Breast epithelium (tissue), 4 donors: ENCODE measurements at regions not wholly inside any gene's neighbourhood (a gene's known extent, or its start where the extent isn't known, plus 50 kb on each side); places are given as distances from the start of the nearest gene placed in this dataset.

Source experiments
- DNase-seq, 2 donors: peaks; one replicate each; pipeline ENCODE4 v3.0.0-alpha.2; 2019; ENCODE audit warnings: low spot score in 2 of 2
- H3K27ac ChIP-seq, 2 donors: fragments of 200-600 bp; sonication (generic) in 1 of 2; one replicate each; pipeline ENCODE4 v1.5.1; 2016 to 2019; ENCODE audit warnings: mild to moderate bottlenecking in 1 of 2
- H3K27me3 ChIP-seq, 2 donors: fragments of 200-600 bp; sonication (generic) in 1 of 2; one replicate each; pipeline versions ENCODE4 v1.5.1 to v1.6.0; 2017 to 2019; ENCODE audit warnings: control low read depth in 1 of 2, mild to moderate bottlenecking in 1 of 2
- H3K36me3 ChIP-seq: fragments of 200-600 bp; one replicate; pipeline ENCODE4 v1.5.1; 2019
- H3K4me1 ChIP-seq, 2 donors: fragments of 200-600 bp; sonication (generic); one replicate each; pipeline ENCODE4 v1.5.1; 2016 to 2019; ENCODE audit warnings: control low read depth in 1 of 2
- H3K4me3 ChIP-seq, 3 donors: fragments of 200-600 bp; sonication (generic); 1 replicate in 2 of 3; 2 replicates in 1 of 3; pipeline ENCODE4 v1.5.1; 2016 to 2019; ENCODE audit warnings: mild to moderate bottlenecking in 3 of 3, moderate library complexity in 2 of 3
- H3K9me3 ChIP-seq, 2 donors: fragments of 200-600 bp; sonication (generic) in 1 of 2; one replicate each; pipeline ENCODE4 v1.5.1; 2016 to 2019; ENCODE audit warnings: control low read depth in 1 of 2
- POLR2A ChIP-seq: fragments of 450-650 bp; IDR thresholded peaks from one replicate; pipeline ENCODE4 v1.6.1; 2016; ENCODE audit warnings: antibody characterized with exemption, mild to moderate bottlenecking, moderate library complexity
- POLR2AphosphoS5 ChIP-seq, 3 donors: sonication (generic); formaldehyde crosslinking; IDR thresholded peaks; one replicate each; pipeline ENCODE4 v1.6.1; 2017; ENCODE audit warnings: antibody characterized with exemption in 3 of 3
- intact Hi-C: fragments of 100-400 bp; cut with DNase I; formaldehyde crosslinking; loops from one replicate; pipeline ENCODE4 v1.15.1; 2023; ENCODE audit warnings: low total_unique reads
- TF ChIP-seq, protein P1 (sequence below), 3 donors: fragments of 450-650 bp; IDR thresholded peaks; one replicate each; pipeline ENCODE4 v1.5.1; 2016 to 2017; ENCODE audit warnings: antibody characterized with exemption in 3 of 3, mild to moderate bottlenecking in 3 of 3, moderate library complexity in 3 of 3

DNA sequence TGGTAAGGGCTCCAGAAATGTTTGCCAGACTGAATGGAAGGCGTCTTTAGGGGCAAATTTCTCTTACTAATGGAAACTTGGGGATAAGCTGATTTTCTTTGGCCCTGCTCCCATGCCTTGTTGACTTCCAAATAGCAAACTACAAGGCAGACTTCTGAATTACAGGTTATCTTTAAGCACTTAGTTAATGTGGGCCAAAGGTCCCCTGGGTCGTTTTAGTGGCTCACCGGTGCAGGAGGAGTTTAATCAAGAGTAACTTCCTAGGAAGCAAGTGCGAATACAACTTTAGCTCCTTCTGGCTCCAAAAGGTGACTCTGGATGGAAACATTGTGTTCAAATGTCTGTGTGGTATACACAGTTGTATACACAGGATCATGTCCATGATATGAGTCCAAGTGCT lies 323.6 kb downstream of the SLITRK2 start:
- DNase-seq, result no peak
- peaks cover 0 to 5% of the 10 kb centered on the region in 2 donors for H3K27me3 ChIP-seq
- H3K27ac ChIP-seq, result no peak overlapping the region
- no peaks in the 10 kb centered on the region for H3K36me3 ChIP-seq
- H3K4me1 ChIP-seq, result no peaks in the 10 kb centered on the region
- H3K4me3 ChIP-seq, result no peak overlapping the region
- TF ChIP-seq POLR2AphosphoS5 (IDR thresholded peaks at IDR 0.05), result no peak
- TF ChIP-seq POLR2A, result no peak
- TF ChIP-seq, protein P1, sequence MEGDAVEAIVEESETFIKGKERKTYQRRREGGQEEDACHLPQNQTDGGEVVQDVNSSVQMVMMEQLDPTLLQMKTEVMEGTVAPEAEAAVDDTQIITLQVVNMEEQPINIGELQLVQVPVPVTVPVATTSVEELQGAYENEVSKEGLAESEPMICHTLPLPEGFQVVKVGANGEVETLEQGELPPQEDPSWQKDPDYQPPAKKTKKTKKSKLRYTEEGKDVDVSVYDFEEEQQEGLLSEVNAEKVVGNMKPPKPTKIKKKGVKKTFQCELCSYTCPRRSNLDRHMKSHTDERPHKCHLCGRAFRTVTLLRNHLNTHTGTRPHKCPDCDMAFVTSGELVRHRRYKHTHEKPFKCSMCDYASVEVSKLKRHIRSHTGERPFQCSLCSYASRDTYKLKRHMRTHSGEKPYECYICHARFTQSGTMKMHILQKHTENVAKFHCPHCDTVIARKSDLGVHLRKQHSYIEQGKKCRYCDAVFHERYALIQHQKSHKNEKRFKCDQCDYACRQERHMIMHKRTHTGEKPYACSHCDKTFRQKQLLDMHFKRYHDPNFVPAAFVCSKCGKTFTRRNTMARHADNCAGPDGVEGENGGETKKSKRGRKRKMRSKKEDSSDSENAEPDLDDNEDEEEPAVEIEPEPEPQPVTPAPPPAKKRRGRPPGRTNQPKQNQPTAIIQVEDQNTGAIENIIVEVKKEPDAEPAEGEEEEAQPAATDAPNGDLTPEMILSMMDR (IDR thresholded peaks at IDR 0.05), result no peak
- intact Hi-C loops, result no loop called here
- H3K9me3 ChIP-seq, result no peaks in the 10 kb centered on the region

DNA sequence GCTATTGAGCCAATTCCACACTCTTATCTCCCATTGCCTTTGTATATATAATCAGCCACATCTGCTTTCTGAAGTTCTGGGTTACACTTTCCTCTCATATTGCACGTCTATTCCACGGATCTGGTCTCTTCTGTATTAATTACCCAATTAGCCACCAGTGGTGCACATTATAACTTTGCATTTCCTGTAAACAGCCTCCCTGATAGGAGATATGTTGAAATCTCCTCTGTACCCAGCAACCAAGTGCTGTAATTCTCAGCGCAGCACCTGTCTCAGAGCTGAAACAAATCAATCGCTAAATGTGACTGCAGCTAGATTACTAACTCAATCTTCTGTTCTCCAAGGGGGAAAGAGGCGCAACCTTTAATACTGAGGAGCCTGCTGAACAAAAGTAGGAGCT lies 326.4 kb downstream of the SLITRK2 start:
- H3K27ac ChIP-seq, result no peak overlapping the region
- intact Hi-C loops, result no loop called here
- no peak overlapping the region for H3K4me3 ChIP-seq
- peaks cover 0 to 5% of the 10 kb centered on the region in 2 donors for H3K27me3 ChIP-seq
- no peak for TF ChIP-seq POLR2A
- TF ChIP-seq POLR2AphosphoS5 (IDR thresholded peaks at IDR 0.05), result no peak
- TF ChIP-seq, protein P1 (IDR thresholded peaks at IDR 0.05), result no peak
- no peaks in the 10 kb centered on the region for H3K9me3 ChIP-seq
- no peaks in the 10 kb centered on the region for H3K4me1 ChIP-seq
- H3K36me3 ChIP-seq, result no peaks in the 10 kb centered on the region
- no peak for DNase-seq

DNA sequence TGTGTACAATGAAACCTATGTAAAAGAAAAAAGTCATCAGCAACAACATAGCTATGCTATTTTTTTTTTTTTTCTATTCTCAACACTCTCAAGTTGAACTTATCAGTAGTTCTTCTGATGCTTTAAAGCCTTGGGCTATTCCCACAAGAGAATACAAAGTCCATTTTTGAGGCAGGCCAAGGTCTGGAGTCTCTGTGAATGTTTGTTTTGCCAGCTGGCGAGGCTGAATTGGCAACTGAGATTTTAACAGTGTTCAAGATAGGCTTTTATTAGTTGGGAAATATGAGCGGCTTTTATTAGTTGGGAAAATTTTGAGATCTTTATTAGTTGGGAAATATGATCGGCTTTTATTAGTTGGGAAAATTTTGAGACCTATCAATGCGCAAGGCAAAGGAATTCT lies 336.6 kb downstream of the SLITRK2 start:
- H3K27ac ChIP-seq, result no peak overlapping the region
- no peak overlapping the region for H3K4me3 ChIP-seq
- no peaks in the 10 kb centered on the region for H3K9me3 ChIP-seq
- TF ChIP-seq POLR2A (no peak), POLR2AphosphoS5 (IDR thresholded peaks at IDR 0.05) (no peak)
- TF ChIP-seq, protein P1 (IDR thresholded peaks at IDR 0.05), result no peak
- DNase-seq, result no peak
- no peaks in the 10 kb centered on the region for H3K36me3 ChIP-seq
- H3K4me1 ChIP-seq, result no peaks in the 10 kb centered on the region
- peaks cover 0 to 9% of the 10 kb centered on the region in 2 donors for H3K27me3 ChIP-seq
- intact Hi-C loops, result no loop called here

DNA sequence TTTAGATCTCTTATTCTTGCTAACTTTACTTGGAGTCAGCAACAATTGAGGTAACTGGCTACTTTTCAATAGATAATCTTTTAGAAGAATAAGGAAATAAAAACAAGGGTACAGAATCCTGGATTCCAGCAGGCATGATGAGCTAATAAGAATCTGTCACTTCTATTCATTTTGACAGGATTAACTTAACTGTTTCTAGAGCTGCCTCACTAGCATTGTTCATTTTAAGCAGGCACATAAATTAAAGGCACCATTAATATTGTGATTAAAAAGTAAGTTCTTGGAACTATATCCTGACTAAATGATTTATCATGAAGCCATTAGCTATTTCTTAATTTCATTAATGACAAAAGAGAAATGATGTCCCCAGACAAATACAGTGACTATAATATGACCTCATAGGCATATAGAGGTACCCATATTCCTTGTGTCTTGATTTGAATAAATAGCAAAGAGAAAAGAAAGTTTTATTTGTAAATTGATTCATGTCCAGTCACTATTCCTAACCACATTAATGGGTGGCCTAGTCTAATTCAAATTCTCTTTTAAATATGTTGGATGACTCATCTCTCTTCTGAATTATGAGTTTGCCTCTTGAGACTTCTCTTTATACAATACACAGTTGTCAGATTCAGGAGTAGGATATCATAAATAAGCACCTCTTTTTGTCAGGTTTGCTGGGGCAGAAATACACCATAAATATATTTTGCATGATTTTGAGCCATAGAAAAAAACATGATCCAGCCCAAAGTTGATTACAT lies 343.0 kb downstream of the SLITRK2 start:
- Histone ChIP-seq H3K9me3 (no peaks in the 10 kb centered on the region), H3K36me3 (no peaks in the 10 kb centered on the region), H3K4me3 (no peak overlapping the region), H3K4me1 (no peaks in the 10 kb centered on the region), H3K27ac (no peak overlapping the region), H3K27me3 (peaks cover 0 to 7% of the 10 kb centered on the region in 2 donors)
- intact Hi-C loops, result no loop called here
- no peak for DNase-seq
- TF ChIP-seq POLR2A (no peak), POLR2AphosphoS5 (IDR thresholded peaks at IDR 0.05) (no peak)
- TF ChIP-seq, protein P1 (IDR thresholded peaks at IDR 0.05), result no peak

DNA sequence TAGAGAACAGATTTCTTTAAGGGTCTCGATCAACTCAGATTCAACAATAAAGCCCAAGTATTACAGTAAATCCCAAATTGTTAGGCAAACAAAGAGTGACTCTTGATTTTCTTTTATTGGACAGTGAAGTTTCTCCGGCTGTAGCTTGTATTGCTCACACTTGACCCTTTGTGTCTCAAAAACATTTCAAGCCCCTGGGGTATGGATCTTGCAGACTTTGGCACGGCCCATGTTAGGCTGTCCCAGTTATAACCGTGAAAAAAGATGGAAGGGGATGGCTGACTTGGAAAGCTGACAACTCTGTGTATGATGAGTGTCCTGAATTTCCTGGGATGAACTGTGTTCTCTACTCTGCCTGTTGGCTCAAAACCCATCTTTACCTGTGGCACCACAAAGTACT lies 356.1 kb downstream of the SLITRK2 start:
- Histone ChIP-seq H3K36me3 (no peaks in the 10 kb centered on the region), H3K27ac (no peak overlapping the region), H3K9me3 (no peaks in the 10 kb centered on the region), H3K27me3 (peaks cover 0 to 11% of the 10 kb centered on the region in 2 donors), H3K4me3 (no peak overlapping the region), H3K4me1 (no peaks in the 10 kb centered on the region)
- intact Hi-C loops, result no loop called here
- TF ChIP-seq POLR2AphosphoS5 (IDR thresholded peaks at IDR 0.05), result no peak
- TF ChIP-seq, protein P1 (IDR thresholded peaks at IDR 0.05), result no peak
- no peak for TF ChIP-seq POLR2A
- DNase-seq, result no peak
